ENCODE measurements at regions not wholly inside any gene's neighbourhood (a gene's known extent, or its start where the extent isn't known, plus 50 kb on each side); places are given as distances from the start of the nearest gene placed in this dataset.

DNA sequence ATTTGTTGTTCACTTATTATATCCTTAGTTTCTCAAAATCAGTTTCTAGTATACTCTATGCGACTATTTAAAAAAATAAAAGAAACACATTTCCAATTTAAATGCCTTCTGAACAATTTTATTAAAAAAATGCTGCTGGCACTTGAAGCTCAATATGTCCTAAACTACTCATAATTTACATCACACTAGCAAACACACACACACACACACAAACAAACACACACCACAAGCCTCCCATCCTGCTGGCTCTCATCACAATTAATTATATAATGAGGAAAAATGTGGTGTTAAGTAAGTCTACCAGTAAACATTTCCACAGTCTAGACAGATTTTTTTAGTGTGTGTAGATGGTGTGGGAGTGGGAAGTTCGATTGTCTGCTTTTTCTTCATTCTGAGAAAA is 350.3 kb downstream of the AASDHPPT start:
- Mint-ChIP-seq H3K27me3 (no peaks in the 10 kb centered on the region), H3K27ac (no peak overlapping the region), H3K9me3 (peaks cover 0 to 2% of the 10 kb centered on the region in 2 donors), H3K36me3 (no peaks in the 10 kb centered on the region), H3K4me1 (no peaks in the 10 kb centered on the region), H3K4me3 (no peak overlapping the region)
- no peak for ATAC-seq (replicated peaks)
- DNase-seq, result no peak

DNA sequence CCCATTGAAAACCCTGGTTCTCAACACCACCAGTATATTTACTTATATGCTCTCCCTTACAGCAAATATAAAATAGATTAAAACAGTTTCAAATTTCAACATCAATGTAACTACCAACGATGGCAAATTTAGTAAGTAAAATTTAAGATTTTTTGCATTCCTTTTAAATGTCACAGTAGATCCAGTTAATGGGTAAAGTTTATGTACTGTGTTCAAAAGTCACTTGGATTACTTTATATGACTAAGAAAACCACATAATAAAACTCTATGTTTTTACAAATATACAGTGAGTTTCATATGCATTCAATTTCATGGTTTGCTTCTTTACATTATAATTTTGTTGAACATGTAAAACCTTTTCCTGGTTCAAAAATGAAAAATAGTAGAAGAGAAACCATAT is 364.6 kb downstream of the AASDHPPT start:
- ATAC-seq (replicated peaks) (no peak), DNase-seq (no peak)
- H3K36me3 Mint-ChIP-seq, result no peaks in the 10 kb centered on the region
- H3K9me3 Mint-ChIP-seq, result no peaks in the 10 kb centered on the region
- no peaks in the 10 kb centered on the region for H3K4me1 Mint-ChIP-seq
- no peaks in the 10 kb centered on the region for H3K27me3 Mint-ChIP-seq
- no peak overlapping the region for H3K4me3 Mint-ChIP-seq
- no peak overlapping the region for H3K27ac Mint-ChIP-seq

DNA sequence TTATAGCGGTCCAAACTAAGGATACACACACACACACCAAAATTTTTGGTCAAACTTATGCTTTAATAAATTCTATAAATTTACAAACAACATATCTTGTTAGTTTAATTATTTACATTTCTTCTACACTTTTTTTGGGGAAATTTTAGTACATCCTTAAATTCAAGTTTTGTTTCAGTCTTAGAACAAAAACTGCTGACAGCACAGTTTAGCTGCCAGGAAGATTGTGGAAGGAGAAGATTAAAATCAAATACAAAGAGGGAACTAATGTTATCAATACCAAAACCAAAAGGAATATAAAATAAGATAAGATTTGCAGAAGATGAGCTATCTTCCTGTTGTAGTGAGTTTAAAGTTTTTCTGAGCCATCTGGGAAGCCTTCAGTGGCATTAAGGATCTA is 368.8 kb downstream of the AASDHPPT start:
- DNase-seq, result no peak
- Mint-ChIP-seq H3K27me3 (no peaks in the 10 kb centered on the region), H3K4me1 (no peaks in the 10 kb centered on the region), H3K4me3 (no peak overlapping the region), H3K36me3 (no peaks in the 10 kb centered on the region), H3K27ac (no peak overlapping the region), H3K9me3 (no peaks in the 10 kb centered on the region)
- ATAC-seq (replicated peaks), result no peak

DNA sequence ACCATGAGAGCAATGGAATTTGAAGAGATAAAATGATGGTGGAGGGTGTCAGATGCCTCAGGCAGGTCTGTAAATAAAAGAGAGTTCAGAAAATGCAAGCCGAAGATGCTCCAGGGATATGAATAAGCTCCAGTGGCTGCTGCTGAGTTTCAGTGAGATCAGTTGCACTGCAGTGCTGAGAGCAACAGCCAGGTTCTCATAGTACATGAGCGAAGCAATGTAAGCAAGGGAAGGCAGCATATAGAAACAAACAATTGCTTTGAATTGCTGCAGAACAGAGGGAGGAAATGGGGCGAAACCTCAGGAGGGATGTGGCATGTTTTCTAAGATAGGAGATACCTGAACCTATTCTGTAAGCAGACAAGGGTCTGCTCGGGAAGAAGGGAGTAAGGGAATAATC is 369.5 kb downstream of the AASDHPPT start:
- Mint-ChIP-seq H3K4me3 (no peak overlapping the region), H3K27ac (no peak overlapping the region), H3K27me3 (no peaks in the 10 kb centered on the region), H3K36me3 (no peaks in the 10 kb centered on the region), H3K4me1 (no peaks in the 10 kb centered on the region), H3K9me3 (no peaks in the 10 kb centered on the region)
- no peak for ATAC-seq (replicated peaks)
- DNase-seq, result no peak

DNA sequence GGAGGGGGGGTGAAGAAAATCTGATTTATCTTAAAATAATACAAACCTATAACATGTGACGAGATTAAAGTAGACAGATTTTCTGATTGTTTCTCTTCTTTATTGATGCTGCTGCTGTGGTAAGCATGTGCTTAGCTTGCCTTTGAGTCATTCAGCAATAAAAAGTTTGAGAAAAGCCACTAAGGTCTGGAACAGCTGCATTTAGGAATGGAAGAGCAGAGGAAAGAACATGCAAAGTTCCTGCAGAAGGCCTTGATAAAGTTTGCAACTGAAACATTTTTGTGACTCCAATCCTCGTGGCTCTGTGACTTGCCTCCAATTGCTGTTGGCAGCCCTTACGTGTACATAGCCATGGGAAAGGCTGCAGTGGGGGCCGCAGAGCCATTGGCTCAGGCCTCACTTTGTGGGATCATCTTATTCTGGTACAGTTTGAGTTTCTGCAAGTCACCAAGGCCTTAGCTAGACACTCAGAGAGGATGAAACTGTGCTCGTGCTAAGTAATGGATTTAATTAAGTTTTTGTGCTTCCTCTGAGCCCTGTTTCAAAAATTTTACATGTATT is 370.2 kb downstream of the AASDHPPT start:
- H3K36me3 Mint-ChIP-seq, result no peaks in the 10 kb centered on the region
- no peaks in the 10 kb centered on the region for H3K27me3 Mint-ChIP-seq
- no peaks in the 10 kb centered on the region for H3K4me1 Mint-ChIP-seq
- no peaks in the 10 kb centered on the region for H3K9me3 Mint-ChIP-seq
- no peak overlapping the region for H3K4me3 Mint-ChIP-seq
- ATAC-seq (replicated peaks), result no peak
- no peak overlapping the region for H3K27ac Mint-ChIP-seq
- no peak for DNase-seq

DNA sequence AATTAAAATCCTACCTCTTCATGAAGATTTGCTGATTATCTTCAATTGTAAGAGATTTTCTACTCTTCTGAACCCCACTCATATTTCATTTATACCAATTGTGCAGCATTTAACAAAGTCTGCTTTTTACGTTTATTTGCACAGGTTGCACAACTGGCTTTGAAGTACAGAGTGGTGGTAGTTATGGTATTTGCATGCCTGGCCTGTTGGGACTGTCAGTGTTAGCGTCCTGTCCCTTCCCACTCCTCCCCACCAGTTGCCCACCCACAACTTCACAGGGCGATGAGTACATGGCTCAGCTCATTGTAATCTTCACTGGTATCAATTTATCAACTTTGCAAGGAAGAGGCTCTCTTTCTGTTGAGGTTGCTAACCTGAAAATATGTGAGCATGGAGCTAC is 372.3 kb downstream of the AASDHPPT start:
- Mint-ChIP-seq H3K36me3 (no peaks in the 10 kb centered on the region), H3K9me3 (no peaks in the 10 kb centered on the region), H3K27ac (no peak overlapping the region), H3K27me3 (no peaks in the 10 kb centered on the region), H3K4me1 (no peaks in the 10 kb centered on the region), H3K4me3 (no peak overlapping the region)
- no peak for ATAC-seq (replicated peaks)
- DNase-seq, result no peak

DNA sequence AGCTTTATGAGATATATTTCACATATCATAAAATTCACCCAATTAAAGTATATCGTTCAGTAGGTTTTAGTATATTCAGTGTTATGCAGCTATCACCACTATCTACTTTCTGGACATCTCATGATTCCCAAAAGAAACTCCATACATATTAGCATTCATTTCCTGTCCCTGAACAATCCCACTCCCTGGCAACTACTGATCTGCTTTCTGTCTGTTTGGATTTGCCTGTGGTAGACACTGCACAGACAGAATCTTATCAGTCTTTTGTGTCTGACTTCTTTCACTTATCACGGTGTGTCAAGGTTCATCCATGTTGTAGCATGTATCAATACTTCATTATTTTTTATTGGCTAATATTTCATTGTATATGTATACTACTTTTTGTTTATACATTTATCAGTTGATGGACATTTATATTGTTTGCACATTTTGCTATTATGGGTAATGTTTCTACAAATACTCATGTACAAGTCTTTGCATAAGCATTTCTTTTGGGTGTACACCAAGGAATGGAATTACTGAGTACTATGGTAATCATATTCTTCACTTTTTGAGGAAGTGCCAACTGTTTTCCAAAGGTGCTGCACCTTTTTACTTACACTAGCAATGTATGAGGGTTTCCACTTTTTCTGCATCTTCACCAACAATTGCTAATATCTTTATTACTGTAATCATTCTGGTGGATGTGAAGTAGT is 373.9 kb downstream of the AASDHPPT start:
- H3K4me1 Mint-ChIP-seq, result no peaks in the 10 kb centered on the region
- no peak overlapping the region for H3K27ac Mint-ChIP-seq
- H3K36me3 Mint-ChIP-seq, result no peaks in the 10 kb centered on the region
- peaks cover 0 to 4% of the 10 kb centered on the region in 2 donors for H3K9me3 Mint-ChIP-seq
- H3K4me3 Mint-ChIP-seq, result no peak overlapping the region
- no peak for DNase-seq
- H3K27me3 Mint-ChIP-seq, result no peaks in the 10 kb centered on the region
- no peak for ATAC-seq (replicated peaks)

DNA sequence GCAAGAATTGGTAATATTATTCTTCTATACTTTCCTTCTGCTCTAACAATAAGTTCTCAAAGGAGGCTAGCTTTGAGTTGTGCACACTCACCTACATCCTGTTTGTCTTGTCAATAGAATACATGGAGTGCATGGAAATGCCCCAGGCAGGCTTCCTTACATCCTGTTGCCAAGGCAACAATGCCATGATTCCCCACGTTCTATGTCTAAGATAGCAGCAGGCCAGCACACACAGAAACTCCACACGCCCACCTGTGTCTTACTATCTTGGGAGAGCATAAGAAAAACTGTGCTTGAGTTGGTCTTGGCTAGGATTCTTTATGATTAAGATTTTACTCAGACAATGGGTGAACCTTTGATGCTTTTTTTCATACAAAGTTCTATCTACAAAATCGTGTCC is 379.2 kb downstream of the AASDHPPT start:
- ATAC-seq (replicated peaks) (no peak), DNase-seq (no peak)
- Mint-ChIP-seq H3K4me1 (no peaks in the 10 kb centered on the region), H3K36me3 (no peaks in the 10 kb centered on the region), H3K4me3 (no peak overlapping the region), H3K27ac (no peak overlapping the region), H3K9me3 (peaks cover 0 to 4% of the 10 kb centered on the region in 2 donors), H3K27me3 (no peaks in the 10 kb centered on the region)

DNA sequence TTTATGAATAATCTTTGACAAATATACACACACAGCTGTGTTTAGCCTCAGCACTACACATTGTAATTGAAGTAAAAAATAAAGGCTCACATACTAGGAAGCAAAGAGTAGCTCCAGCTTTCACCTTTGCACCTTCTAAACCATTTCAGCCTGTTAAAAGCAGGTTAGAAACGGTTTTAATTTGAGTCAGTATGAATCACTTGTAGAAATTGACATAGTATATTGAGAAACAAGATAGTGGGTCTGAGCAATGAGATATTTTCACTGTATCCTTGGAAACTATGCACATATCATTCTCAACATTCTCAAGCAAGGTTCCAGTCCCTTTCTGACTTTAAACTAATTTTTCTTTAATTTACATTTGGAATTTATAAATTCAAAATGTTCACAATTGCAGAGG is 380.3 kb downstream of the AASDHPPT start:
- H3K9me3 Mint-ChIP-seq, result peaks cover 0 to 4% of the 10 kb centered on the region in 2 donors
- no peaks in the 10 kb centered on the region for H3K27me3 Mint-ChIP-seq
- no peaks in the 10 kb centered on the region for H3K4me1 Mint-ChIP-seq
- no peak overlapping the region for H3K27ac Mint-ChIP-seq
- no peak overlapping the region for H3K4me3 Mint-ChIP-seq
- DNase-seq (no peak), ATAC-seq (replicated peaks) (no peak)
- H3K36me3 Mint-ChIP-seq, result no peaks in the 10 kb centered on the region

DNA sequence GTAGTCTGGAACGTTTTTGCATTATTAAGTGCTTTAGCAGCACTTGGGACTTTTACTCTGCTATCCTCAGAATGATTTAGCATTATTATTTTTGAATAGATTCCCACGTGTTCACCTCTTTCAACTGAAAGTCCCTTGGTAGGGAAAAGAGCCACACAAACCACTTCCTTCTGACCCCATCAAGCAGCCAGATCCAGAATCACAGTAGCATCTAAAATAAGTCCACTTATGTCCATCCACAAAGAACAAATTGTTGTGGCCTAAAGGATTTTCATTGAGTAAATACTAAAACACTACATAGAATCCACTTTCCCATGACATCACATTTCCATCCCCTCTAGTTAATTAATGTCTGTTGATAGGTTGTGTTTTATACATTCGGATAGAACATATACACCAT is 381.7 kb downstream of the AASDHPPT start:
- H3K27ac Mint-ChIP-seq, result no peak overlapping the region
- no peaks in the 10 kb centered on the region for H3K36me3 Mint-ChIP-seq
- ATAC-seq (replicated peaks) (no peak), DNase-seq (no peak)
- peaks cover 0 to 4% of the 10 kb centered on the region in 2 donors for H3K9me3 Mint-ChIP-seq
- H3K4me1 Mint-ChIP-seq, result no peaks in the 10 kb centered on the region
- no peaks in the 10 kb centered on the region for H3K27me3 Mint-ChIP-seq
- H3K4me3 Mint-ChIP-seq, result no peak overlapping the region

DNA sequence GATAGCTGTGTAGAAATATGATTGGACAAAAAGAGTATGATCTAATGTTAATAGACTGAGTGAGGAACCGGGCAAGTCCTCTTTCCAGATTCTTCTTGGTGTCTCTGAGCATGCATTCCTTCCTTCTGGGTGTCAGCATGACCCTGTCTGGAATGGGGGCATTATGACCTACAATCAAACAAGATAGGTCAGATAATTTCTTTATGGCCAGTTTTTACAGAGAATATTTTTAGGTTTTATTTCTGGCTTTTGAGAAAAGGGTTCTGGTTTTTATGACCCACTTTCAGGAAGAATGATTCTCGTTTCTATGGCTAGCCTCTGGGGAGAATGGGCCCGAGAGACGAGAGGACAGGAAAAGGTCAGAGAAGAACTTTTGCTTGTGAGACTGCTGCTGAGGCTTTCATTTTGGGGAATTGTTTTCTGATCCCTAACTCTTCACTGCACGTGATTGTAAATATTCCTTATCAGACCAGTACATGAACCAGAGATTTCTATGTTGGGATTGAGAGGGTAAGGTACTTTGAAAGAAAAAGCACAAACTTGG is 383.8 kb downstream of the AASDHPPT start:
- no peaks in the 10 kb centered on the region for H3K27me3 Mint-ChIP-seq
- no peak overlapping the region for H3K27ac Mint-ChIP-seq
- no peak overlapping the region for H3K4me3 Mint-ChIP-seq
- DNase-seq, result no peak
- no peaks in the 10 kb centered on the region for H3K9me3 Mint-ChIP-seq
- no peaks in the 10 kb centered on the region for H3K4me1 Mint-ChIP-seq
- no peak for ATAC-seq (replicated peaks)
- H3K36me3 Mint-ChIP-seq, result no peaks in the 10 kb centered on the region

DNA sequence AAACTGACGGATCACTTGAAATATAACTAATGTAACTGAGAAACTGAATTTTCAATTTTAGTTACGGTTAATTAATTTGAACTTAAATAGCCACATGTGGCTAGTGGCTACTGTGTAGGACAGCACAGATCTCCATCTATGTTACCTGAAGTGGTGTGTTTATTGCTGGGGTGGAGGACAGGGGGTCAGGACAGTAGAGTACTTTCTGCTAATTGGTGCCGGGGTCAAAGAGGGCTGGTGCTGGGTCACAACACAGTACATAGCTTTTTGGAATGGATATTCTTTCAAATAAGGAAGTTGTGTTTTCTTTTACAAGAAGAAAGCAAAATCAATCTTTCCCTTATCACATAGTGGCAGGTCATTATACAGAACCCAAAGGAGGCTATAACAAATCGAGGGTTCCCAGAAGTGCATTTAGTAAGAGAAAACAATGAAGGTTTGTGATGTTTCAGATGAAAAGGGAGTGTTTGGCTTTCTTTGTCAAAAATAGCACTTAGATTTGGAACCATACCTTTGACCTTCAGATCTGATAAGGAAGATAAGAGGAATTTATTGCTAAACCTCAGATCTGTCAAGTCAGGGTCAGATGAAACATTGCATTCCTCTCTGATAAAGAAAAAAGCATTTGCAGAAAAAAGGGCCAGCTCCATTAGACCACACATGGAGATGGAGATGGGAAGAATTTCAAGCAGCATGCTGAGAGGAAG is 384.5 kb downstream of the AASDHPPT start:
- no peak overlapping the region for H3K27ac Mint-ChIP-seq
- no peaks in the 10 kb centered on the region for H3K4me1 Mint-ChIP-seq
- ATAC-seq (replicated peaks), result no peak
- no peaks in the 10 kb centered on the region for H3K27me3 Mint-ChIP-seq
- H3K4me3 Mint-ChIP-seq, result no peak overlapping the region
- H3K36me3 Mint-ChIP-seq, result no peaks in the 10 kb centered on the region
- H3K9me3 Mint-ChIP-seq, result no peaks in the 10 kb centered on the region
- no peak for DNase-seq

DNA sequence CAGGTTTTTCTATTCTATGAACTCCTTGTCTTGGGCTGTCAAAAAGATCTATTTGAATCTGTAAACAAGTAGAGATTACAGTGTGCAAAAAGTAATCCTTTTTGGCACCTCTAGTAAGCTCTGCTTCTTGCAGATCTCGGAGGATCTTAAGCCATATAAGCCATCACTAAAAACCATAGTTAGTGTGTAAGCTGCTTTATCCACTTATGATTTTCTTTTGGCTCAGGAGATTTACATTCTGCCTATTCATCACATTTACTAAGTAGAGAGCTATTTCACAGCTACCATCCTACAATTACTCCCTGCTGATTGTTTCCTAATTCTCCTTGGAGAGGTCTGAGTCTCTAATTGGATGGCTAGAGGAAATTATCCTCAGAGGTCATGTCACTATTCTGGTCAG is 385.7 kb downstream of the AASDHPPT start:
- H3K4me3 Mint-ChIP-seq, result no peak overlapping the region

DNA sequence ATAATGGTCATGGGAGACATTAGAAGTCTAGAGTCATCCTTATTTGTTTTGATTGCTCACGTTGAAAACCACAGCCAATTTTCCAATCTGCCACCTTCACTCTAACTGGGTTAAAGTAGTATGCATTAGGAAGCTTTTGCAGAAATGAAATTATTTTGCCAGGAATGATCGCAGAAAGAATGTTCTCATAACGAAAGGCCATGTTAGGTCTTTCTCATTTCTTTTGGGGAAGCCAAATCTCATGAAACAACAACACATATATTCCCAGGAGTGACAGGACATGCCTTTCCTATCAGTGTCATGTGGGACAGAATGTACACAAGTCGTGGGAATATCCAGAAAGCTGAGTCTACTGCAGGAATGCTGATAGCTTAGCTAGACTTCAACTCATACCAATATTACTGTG is 386.3 kb downstream of the AASDHPPT start:
- no peak for DNase-seq
- H3K27ac Mint-ChIP-seq, result no peak overlapping the region

More for the DNA sequence above, 385.7 kb downstream of the AASDHPPT start:
- no peak for DNase-seq
- Mint-ChIP-seq H3K4me1 (no peaks in the 10 kb centered on the region), H3K27me3 (no peaks in the 10 kb centered on the region), H3K27ac (no peak overlapping the region), H3K9me3 (peaks cover 0 to 2% of the 10 kb centered on the region in 2 donors), H3K36me3 (no peaks in the 10 kb centered on the region)
- no peak for ATAC-seq (replicated peaks)

DNA sequence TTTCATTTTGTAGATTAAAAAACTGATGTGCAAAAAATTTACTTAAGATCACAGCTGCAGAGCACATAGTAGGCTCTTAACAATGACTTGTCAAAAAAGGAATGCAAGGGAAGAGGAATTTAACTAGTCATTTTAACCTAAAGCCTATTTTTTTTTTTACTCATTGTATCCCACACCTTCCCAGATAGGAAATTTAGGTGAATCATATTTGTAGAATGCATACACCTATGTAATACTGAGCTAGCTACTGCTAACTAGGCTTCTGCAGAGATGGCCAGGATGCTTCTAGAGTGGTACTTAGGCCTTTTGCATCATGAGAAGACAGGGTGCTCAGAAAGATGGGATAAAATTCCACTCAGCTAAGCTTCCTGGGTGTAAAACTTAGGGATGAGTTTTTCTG is 387.3 kb downstream of the AASDHPPT start:
- peaks cover 0 to 2% of the 10 kb centered on the region in 2 donors for H3K9me3 Mint-ChIP-seq
- no peaks in the 10 kb centered on the region for H3K4me1 Mint-ChIP-seq
- no peak overlapping the region for H3K4me3 Mint-ChIP-seq
- no peaks in the 10 kb centered on the region for H3K36me3 Mint-ChIP-seq
- H3K27me3 Mint-ChIP-seq, result no peaks in the 10 kb centered on the region
- no peak for ATAC-seq (replicated peaks)
- no peak for DNase-seq
- no peak overlapping the region for H3K27ac Mint-ChIP-seq

More for the DNA sequence above, 386.3 kb downstream of the AASDHPPT start:
- Mint-ChIP-seq H3K27me3 (no peaks in the 10 kb centered on the region), H3K36me3 (no peaks in the 10 kb centered on the region), H3K9me3 (peaks cover 0 to 2% of the 10 kb centered on the region in 2 donors), H3K4me3 (no peak overlapping the region), H3K4me1 (no peaks in the 10 kb centered on the region)
- ATAC-seq (replicated peaks), result no peak

All from stimulated activated naive B cell treated with anti-CD40 and anti-IgM and Interleukin-4, amounts not matched to agents 10 μg/mL and 1 μg/mL and 100 μg/mL, for 72 hours (primary cell).